ENCODE measurements at regions not wholly inside any gene's neighbourhood (a gene's known extent, or its start where the extent isn't known, plus 50 kb on each side); places are given as distances from the start of the nearest gene placed in this dataset.

- no peak for DNase-seq
Measured at GRCh38 chr5:35417040-35417439, 186.8 kb upstream of the PRLR start.

GRCh38 chr5:35416217-35416988, 186.1 kb upstream of the PRLR start:
- no peak for DNase-seq

GRCh38 chr5:35415309-35415708, 185.0 kb upstream of the PRLR start:
- no peak for DNase-seq

- DNase-seq = no peak
Measured at GRCh38 chr5:35409361-35409760, 179.1 kb upstream of the PRLR start.

- DNase-seq = no peak
Measured at GRCh38 chr5:35408146-35408545, 177.9 kb upstream of the PRLR start.

GRCh38 chr5:35407697-35408096, 177.4 kb upstream of the PRLR start:
- DNase-seq = no peak

- no peak for DNase-seq
Measured at GRCh38 chr5:35405938-35406337, 175.7 kb upstream of the PRLR start.

- DNase-seq = no peak
Measured at GRCh38 chr5:35404701-35405100, 174.4 kb upstream of the PRLR start.

- no peak for DNase-seq
Measured at GRCh38 chr5:35393901-35394300, 163.6 kb upstream of the PRLR start.

GRCh38 chr5:35384658-35385057, 154.4 kb upstream of the PRLR start:
- no peak for DNase-seq

- DNase-seq = no peak
Measured at GRCh38 chr5:35383041-35383440, 152.8 kb upstream of the PRLR start.

GRCh38 chr5:35377653-35378052, 147.4 kb upstream of the PRLR start:
- DNase-seq = no peak

- DNase-seq = no peak
Measured at GRCh38 chr5:35374584-35374983, 144.3 kb upstream of the PRLR start.

- no peak for DNase-seq
Measured at GRCh38 chr5:35373249-35373648, 143.0 kb upstream of the PRLR start.

GRCh38 chr5:35372482-35372881, 142.2 kb upstream of the PRLR start:
- no peak for DNase-seq

- DNase-seq = no peak
Measured at GRCh38 chr5:35371951-35372426, 141.7 kb upstream of the PRLR start.

- DNase-seq = no peak
Measured at GRCh38 chr5:35370871-35371270, 140.6 kb upstream of the PRLR start.

GRCh38 chr5:35369965-35370790, 139.9 kb upstream of the PRLR start:
- no peak for DNase-seq

GRCh38 chr5:35367526-35367925, 137.2 kb upstream of the PRLR start:
- DNase-seq = no peak

- DNase-seq = no peak
Measured at GRCh38 chr5:35365758-35366157, 135.5 kb upstream of the PRLR start.

GRCh38 chr5:35364350-35364749, 134.1 kb upstream of the PRLR start:
- no peak for DNase-seq

GRCh38 chr5:35363387-35363965, 133.2 kb upstream of the PRLR start:
- DNase-seq = no peak

- DNase-seq = no peak
Measured at GRCh38 chr5:35362772-35363171, 132.5 kb upstream of the PRLR start.

- DNase-seq = no peak
Measured at GRCh38 chr5:35360671-35361070, 130.4 kb upstream of the PRLR start.
